Breast epithelium (tissue), 3 donors: ENCODE measurements at regions not wholly inside any gene's neighbourhood (a gene's known extent, or its start where the extent isn't known, plus 50 kb on each side); places are given as distances from the start of the nearest gene placed in this dataset.

Experiments
- CTCF ChIP-seq, 3 donors: fragments of 450-650 bp; IDR thresholded peaks; one replicate each; pipeline ENCODE4 v1.5.1; 2016 to 2017; ENCODE audit warnings: antibody characterized with exemption in 3 of 3, mild to moderate bottlenecking in 3 of 3, moderate library complexity in 3 of 3
- POLR2A ChIP-seq: fragments of 450-650 bp; IDR thresholded peaks from one replicate; pipeline ENCODE4 v1.6.1; 2016; ENCODE audit warnings: antibody characterized with exemption, mild to moderate bottlenecking, moderate library complexity
- POLR2AphosphoS5 ChIP-seq, 3 donors: sonication (generic); formaldehyde crosslinking; IDR thresholded peaks; one replicate each; pipeline ENCODE4 v1.6.1; 2017; ENCODE audit warnings: antibody characterized with exemption in 3 of 3

GRCh38 chr4:144204431-144204830 lies 63.9 kb upstream of the GYPA start:
- TF ChIP-seq CTCF (IDR thresholded peaks at IDR 0.05) (no peak), POLR2A (no peak), POLR2AphosphoS5 (IDR thresholded peaks at IDR 0.05) (no peak)
